Skeletal muscle cell (primary cell): ENCODE measurements at regions not wholly inside any gene's neighbourhood (a gene's known extent, or its start where the extent isn't known, plus 50 kb on each side); places are given as distances from the start of the nearest gene placed in this dataset.

Experiments
- DNase-seq: peaks from one replicate; pipeline ENCODE4 v3.0.0-alpha.2; 2010; ENCODE audit warnings: low read depth
- H3K4me3 ChIP-seq: 2 replicates; pipeline ENCODE4 v1.5.1; 2011; ENCODE audit warnings: low read depth, mild to moderate bottlenecking, control low read depth, low read length, moderate library complexity

DNA sequence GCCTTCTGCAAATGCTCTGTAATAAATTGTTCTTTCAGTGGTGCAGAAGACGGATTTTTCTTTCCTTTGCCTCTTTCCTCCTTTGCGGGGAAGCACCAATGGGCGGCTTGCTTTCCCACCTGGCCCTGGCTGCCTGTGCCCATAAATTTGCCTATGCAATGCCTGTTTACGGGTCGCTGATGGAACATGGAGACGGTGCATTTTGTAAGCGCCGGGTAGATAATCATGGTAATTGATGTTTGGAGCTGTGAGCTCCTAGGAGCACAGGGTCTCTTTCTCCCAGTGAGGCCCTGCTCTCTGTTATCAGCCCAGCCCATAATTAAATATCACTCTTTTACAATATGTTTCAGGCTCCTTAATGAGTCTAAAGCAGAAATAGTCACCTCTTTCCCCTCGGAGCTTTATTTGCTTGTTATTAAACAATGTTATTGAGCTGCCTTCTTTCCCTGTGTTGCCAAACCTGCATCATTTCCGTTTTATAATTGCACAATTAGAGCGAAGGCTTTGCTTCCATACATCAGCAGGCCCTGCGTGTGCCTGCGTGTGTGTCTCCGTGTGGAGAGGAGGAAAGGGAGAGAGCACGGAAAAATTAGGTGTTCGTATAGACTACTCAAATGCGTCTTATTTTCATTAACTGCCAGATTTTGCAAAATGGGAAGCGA, 437.4 kb upstream of the POU3F3 start:
- DNase-seq: no peak
- no peak overlapping the region for H3K4me3 ChIP-seq

DNA sequence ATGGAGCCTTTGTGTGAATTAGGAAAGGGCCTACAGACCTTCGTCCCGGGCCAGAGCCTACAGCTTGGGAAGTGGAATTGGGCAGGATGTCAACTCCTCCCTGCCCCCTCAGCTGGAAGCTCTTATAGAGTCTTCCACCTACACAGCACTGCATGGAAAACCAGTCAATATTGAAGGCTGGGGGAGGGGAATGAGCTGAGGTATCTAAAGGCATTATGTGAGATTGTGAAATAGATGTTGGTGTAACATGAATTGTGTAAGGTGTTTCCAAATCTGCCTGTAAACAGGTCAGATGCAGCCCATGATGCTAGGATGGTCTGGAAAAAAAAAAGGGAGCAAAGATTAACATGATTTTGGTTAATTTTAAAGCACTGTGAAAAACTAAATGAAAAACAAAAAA, 433.5 kb upstream of the POU3F3 start:
- no peak for DNase-seq
- H3K4me3 ChIP-seq: no peak overlapping the region

DNA sequence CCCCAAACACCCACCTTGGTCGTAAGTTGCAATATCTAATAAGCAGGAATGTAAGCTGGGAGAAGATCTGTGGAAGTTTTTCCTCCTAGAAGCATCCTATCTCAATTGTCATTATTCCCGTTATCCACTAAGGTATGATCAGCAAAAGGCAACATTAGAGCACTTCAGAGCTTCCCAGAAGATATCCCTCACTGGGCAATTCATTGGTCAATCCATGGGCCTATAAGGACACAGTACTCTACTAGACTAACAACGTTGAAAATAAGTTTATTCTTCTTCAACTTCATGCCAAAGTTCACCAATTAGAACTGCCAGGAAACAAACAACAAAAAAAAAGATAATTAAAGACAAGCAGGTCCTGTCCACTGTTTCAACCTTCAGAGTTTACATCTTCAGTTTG, 433.0 kb upstream of the POU3F3 start:
- no peak overlapping the region for H3K4me3 ChIP-seq
- no peak for DNase-seq

DNA sequence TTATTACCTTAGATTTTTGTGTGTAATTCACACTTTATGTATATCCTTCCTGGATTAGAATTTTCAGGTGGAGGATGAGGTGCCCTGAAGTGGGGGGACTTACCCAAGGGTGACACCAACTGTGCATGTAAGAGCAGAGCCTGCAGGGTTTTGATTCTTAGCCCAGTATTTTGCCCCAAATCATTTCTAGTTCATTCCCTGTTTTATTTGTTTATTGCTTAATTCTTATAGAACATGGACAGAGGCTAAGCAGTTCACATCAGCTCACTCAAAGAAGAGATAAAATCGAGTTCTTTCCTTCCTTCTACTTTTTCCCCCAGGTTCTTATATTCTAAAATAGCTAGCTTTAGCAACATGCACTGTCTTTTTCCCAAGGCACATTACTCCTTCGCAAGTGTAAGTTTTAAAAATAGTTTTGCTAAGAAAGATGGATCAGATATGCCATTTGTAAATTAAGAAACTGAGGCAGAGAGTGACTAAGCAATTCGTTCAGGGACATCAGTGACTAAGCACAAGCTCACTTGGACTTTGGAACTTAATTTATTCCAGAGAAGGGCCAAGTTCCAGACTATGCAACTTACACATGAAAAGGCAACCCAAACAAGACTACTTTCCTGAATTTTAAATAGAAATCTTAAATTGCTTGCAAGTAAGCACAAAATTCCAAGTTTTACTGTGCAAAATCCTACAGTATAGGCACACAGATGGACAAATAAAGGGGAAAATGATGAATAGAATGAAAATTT, 427.9 kb upstream of the POU3F3 start:
- DNase-seq: no peak
- H3K4me3 ChIP-seq: no peak overlapping the region

GRCh38 chr2:104428155-104428554, 425.8 kb upstream of the POU3F3 start:
- DNase-seq: no peak
- H3K4me3 ChIP-seq: no peak overlapping the region

DNA sequence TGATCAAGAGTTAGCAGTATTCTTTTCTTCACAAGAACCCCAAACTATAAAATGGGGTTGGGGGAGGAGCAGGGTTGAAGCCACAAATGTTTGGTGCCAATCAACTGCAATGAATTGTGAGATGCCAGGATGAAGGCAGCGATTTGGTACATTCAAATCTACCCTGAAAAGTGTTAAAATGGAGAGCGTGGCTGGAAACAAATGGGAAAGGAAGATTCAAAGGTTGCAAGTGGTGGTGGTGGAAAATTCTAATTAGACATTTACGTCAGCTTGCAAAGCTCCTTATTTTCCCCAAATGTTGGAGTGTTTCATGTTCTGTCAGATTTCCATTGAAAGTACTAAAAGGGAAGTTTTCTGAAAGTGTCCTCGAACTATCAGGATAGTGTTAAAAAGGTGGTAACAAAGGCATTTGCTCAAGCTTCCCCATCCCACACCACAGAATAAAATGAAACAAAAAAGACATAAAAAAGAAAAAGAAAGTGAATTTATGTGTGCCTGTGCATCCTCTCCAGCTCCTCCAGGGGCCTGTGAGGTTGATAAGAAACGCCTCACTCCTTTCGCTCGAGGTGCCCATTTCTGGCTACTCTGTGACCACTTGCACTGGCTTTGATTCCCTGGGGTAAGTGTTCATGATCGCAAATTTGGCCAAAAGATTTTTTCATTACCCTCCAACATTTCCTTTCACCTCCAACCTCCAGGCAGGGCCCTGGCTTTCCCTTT, 424.1 kb upstream of the POU3F3 start:
- H3K4me3 ChIP-seq: no peak overlapping the region
- DNase-seq: no peak

- no peak for DNase-seq
- H3K4me3 ChIP-seq: no peak overlapping the region
Observed at GRCh38 chr2:104430359-104430740, 423.6 kb upstream of the POU3F3 start.

DNA sequence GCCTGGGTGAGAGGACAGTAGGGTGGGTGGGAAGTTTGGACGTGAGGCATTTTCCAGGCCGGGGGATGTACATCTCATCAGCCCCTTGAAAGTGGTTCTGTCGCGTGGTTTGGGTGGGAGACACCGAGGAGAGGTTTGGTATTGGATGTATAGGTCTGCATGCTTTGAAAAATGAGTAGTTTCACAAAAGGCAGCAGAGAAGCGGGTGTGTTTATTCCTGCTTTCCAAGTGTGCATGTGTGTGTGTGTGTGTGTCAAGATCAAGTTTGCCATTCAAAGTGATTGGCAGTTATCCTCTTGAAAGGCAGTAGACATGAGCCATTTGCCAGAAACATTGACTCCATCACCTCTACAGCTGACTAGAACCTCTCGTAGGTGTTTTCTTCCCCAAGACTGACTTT, 423.1 kb upstream of the POU3F3 start:
- H3K4me3 ChIP-seq: no peak overlapping the region
- DNase-seq: no peak

GRCh38 chr2:104431701-104432121, 422.2 kb upstream of the POU3F3 start:
- DNase-seq: no peak
- no peak overlapping the region for H3K4me3 ChIP-seq

DNA sequence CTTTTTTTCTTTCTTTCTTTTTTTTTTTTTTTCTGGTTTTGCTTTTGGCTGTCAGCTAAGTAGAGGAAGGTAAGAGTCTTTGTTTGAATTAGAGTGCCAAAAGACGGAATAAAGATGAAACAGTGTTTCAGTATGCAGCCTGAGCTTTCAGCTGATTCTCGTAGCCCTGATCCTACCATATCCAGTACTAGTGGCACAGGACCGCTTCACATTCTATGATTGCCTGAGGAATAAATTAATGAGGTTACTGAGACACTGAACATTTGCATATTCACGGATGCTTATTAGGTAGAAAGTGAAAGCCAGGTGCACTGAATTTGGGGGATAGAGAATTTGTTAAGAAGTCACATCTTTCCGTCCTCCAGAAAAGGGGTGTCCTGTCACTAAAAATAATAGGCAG, 421.5 kb upstream of the POU3F3 start:
- no peak for DNase-seq
- H3K4me3 ChIP-seq: no peak overlapping the region

GRCh38 chr2:104432991-104433390, 420.9 kb upstream of the POU3F3 start:
- DNase-seq: no peak
- H3K4me3 ChIP-seq: no peak overlapping the region

GRCh38 chr2:104433657-104434056, 420.3 kb upstream of the POU3F3 start:
- DNase-seq: no peak
- H3K4me3 ChIP-seq: no peak overlapping the region

- no peak for DNase-seq
- peak overlapping the region; percentile 7 for H3K4me3 ChIP-seq
Observed at GRCh38 chr2:104434318-104434792, 419.6 kb upstream of the POU3F3 start.

DNA sequence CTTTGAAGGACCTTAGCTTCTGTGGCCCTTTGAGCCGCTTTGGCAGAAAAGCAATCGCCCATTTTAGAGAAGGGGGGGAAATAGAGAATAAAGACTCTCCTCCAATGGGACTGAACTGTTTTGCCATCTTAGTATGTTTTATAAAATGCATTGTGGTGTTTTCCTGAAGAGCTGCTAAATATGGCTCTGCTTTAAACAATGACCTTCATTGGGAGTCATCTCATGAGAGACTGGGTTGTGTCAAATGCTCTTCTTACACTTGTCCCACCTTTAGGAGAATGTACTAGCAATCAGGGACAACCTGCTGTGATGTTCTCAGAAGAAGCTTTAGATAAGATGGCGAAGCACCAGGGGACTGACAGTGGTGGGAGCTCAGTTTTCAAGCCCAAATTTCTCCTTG, 418.9 kb upstream of the POU3F3 start:
- H3K4me3 ChIP-seq: no peak overlapping the region
- DNase-seq: no peak

- no peak overlapping the region for H3K4me3 ChIP-seq
- no peak for DNase-seq
Observed at GRCh38 chr2:104438481-104438880, 415.4 kb upstream of the POU3F3 start.

DNA sequence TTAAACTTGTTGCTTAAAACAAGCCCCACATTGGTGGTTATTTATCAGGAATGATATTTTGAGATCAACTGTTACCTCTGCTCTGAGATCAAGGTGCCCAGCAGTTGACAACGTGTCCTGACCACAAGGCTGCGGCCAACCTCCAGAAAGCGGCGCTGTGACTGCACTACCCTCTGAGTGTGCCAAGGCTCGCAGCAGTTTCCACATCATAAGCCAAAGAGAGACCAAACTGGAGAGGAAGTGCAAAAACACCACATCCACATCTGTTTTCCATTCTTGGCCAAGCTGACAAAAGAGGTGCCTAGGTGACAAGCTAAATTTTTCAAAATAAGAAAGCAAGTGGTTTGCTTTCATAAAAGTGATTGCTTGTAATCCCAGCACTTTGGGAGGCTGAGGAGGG, 410.8 kb upstream of the POU3F3 start:
- DNase-seq: no peak
- no peak overlapping the region for H3K4me3 ChIP-seq

DNA sequence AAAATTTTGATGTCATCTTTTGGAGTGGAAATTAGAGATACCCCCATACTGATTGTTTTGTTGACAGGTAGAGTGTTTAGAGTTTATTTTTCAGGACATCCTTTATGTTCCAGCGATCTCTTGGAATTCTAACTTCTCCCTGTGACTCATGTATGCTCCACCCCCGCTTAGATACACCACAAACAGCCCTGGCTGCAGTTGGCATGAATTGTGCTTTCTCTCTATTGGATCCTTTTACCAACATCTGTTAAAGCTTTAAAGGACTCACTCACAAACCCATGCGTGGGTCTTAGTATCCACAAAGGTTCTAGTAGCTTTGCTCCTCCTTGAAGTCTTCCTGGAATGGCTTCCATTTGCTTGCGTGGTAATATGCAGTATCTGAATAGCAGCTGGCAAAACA, 409.5 kb upstream of the POU3F3 start:
- no peak for DNase-seq
- H3K4me3 ChIP-seq: no peak overlapping the region

- no peak overlapping the region for H3K4me3 ChIP-seq
- no peak for DNase-seq
Observed at GRCh38 chr2:104444889-104445288, 409.0 kb upstream of the POU3F3 start.

- no peak overlapping the region for H3K4me3 ChIP-seq
- no peak for DNase-seq
Observed at GRCh38 chr2:104447831-104448434, 406.0 kb upstream of the POU3F3 start.
